ENCODE measurements at regions not wholly inside any gene's neighbourhood (a gene's known extent, or its start where the extent isn't known, plus 50 kb on each side); places are given as distances from the start of the nearest gene placed in this dataset.

DNA sequence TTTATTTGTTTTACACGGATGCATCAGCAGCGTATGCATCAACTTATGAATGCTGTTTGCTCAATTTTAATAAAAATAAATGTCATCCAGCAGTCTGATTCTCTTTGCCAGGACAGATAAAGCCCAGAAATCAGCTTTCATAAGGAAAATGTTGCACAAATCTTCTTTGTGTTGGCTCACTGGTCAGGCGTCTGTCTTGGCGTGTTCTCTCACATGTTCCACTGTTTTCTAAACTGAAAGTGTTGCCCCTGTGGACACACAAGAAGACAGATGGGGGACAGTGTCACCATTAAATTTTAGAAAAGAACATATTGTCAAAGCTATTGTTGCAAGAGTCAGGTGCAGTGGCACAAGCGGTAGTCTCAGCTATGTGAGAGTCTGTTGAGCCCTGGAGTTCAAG is 316.2 kb downstream of the CENPC start:
- H3K4me3 ChIP-seq (ENCODE audit: low read depth, low read length), result no peak overlapping the region
- TF ChIP-seq, protein P1, sequence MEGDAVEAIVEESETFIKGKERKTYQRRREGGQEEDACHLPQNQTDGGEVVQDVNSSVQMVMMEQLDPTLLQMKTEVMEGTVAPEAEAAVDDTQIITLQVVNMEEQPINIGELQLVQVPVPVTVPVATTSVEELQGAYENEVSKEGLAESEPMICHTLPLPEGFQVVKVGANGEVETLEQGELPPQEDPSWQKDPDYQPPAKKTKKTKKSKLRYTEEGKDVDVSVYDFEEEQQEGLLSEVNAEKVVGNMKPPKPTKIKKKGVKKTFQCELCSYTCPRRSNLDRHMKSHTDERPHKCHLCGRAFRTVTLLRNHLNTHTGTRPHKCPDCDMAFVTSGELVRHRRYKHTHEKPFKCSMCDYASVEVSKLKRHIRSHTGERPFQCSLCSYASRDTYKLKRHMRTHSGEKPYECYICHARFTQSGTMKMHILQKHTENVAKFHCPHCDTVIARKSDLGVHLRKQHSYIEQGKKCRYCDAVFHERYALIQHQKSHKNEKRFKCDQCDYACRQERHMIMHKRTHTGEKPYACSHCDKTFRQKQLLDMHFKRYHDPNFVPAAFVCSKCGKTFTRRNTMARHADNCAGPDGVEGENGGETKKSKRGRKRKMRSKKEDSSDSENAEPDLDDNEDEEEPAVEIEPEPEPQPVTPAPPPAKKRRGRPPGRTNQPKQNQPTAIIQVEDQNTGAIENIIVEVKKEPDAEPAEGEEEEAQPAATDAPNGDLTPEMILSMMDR (IDR thresholded peaks at IDR 0.05; ENCODE audit: borderline replicate concordance, insufficient read depth, low read depth, low read length), result no peak

DNA sequence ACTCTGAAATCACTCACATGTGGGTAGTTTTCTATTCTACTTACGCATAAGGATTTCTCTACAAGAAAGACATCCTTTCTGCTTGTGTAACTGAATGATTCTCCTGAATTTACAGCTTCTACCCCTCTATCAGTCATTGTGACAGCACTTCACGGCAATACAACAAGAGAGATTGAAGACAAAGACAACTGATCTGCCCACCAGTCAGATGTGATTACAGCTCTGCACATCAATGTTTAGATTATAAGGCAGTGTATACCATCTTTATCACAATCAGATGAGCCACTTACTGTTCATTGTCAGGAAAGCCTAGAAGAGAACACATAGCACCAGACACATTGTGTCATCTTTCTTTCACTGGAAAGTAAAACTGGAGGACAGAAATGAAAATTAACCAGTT is 324.4 kb downstream of the CENPC start:
- TF ChIP-seq, protein P1 (IDR thresholded peaks at IDR 0.05; ENCODE audit: borderline replicate concordance, insufficient read depth, low read depth, low read length), result no peak
- H3K4me3 ChIP-seq (ENCODE audit: low read depth, low read length), result no peak overlapping the region

DNA sequence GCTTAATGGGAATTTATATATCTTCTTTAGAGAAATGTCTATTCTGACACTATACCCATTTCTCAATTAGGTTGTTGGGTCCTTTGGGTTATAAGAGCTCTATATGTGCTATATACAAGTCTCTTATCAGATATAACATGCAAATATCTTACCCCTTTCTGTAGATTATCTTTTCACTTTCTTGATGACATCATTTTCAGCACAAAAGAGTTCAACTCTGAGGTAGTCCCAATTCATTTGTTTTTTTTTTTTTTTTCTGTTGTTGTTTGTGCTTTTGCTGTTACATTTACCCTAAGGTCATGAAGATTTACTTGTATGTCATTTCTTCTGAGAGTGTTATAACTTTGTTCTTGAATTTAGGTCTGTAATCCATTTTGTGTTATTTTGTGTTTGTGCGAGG is 326.4 kb downstream of the CENPC start:
- TF ChIP-seq, protein P1 (IDR thresholded peaks at IDR 0.05; ENCODE audit: borderline replicate concordance, insufficient read depth, low read depth, low read length), result no peak
- H3K4me3 ChIP-seq (ENCODE audit: low read depth, low read length), result no peak overlapping the region

DNA sequence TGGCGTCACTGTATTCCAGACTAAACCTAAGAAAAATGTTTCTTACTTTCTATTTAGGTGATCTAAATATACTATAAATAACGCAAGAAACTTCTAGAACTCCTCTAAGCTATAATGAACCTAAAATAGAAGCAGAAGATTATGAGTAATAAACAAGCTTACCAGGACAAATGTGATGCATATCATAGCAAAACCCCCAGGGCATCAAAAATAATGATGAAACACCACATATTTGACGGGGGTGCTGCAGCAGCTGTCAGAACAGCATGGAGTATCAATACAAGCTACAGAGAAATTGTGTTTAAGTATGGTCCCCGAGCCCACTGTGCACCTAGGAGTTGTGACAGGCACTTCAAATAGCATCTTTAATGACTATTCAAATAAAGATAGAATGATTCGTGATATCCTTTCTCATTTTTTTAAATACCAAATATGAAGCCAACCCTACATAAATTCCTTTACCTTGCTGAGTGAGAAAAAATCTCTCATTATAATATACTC is 337.3 kb downstream of the CENPC start:
- TF ChIP-seq, protein P1 (IDR thresholded peaks at IDR 0.05; ENCODE audit: borderline replicate concordance, insufficient read depth, low read depth, low read length), result no peak
- no peak overlapping the region for H3K4me3 ChIP-seq (ENCODE audit: low read depth, low read length)

DNA sequence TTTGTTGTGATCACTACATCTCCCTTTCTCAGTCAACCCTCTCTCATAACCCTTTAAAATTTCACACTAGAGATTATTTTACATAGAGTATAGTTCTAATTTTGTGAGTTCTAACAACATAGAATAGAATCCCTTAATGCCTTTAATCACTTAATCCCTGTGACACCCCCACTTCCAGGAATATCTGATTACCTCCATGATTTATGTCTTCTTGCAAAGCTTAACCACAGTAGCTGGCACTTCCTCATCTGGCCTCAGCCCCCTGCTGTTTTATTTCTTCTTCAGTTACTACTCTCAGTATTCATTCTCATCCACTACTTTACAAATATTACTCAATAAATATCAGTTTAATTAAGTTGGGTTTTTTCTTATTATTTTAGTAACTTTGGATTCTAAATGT is 340.9 kb downstream of the CENPC start:
- TF ChIP-seq, protein P1 (IDR thresholded peaks at IDR 0.05; ENCODE audit: borderline replicate concordance, insufficient read depth, low read depth, low read length), result no peak
- H3K4me3 ChIP-seq (ENCODE audit: low read depth, low read length), result no peak overlapping the region

DNA sequence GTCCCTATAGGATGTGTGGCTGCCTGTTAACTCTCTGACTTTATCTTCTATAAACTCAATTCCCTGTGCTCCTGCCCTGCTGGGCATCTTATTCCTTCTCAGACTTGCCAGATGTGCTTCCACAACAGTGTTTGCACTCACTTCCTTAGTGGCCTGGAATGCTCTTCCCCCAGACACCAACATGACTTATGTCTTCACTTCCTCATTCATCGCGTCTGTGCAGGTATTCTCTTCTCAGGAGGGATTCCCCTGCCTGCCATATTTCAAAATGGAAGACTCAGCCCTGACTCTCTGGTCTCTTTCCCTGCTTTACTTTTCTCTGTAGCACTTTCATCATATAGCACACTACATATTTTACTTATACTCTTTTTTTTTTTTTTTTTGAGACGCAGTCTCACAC is 344.0 kb downstream of the CENPC start:
- no peak overlapping the region for H3K4me3 ChIP-seq (ENCODE audit: low read depth, low read length)
- TF ChIP-seq, protein P1 (IDR thresholded peaks at IDR 0.05; ENCODE audit: borderline replicate concordance, insufficient read depth, low read depth, low read length), result no peak

DNA sequence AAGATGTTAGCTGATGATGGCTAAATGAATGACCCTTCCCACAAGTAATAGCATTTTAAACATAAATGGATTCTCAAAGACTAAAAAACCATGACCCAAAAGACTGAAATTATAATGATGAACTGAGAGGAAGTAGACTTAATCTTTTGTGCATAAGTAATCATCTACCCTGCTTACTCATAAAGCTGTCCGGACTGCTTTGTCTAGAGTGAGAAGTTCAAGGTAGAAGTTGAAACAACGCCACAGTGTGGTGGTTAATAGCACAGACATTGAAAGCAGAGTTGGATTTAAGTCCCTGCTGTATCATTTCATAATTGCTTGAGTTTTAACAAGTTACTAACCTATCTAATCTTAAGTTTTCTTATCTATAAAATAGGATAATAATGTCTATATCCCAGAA is 346.6 kb downstream of the CENPC start:
- H3K4me3 ChIP-seq (ENCODE audit: low read depth, low read length), result no peak overlapping the region
- TF ChIP-seq, protein P1 (IDR thresholded peaks at IDR 0.05; ENCODE audit: borderline replicate concordance, insufficient read depth, low read depth, low read length), result peak; percentile 9; the same call in 1 of the 2 replicates
